HepG2 (cell line): ENCODE measurements at regions not wholly inside any gene's neighbourhood (a gene's known extent, or its start where the extent isn't known, plus 50 kb on each side); places are given as distances from the start of the nearest gene placed in this dataset.

Source experiments
- ATAC-seq: fragments of 200-7000 bp; cut with Tn5 transposase; 3 replicates; pipeline ENCODE4 v1.9.1; 2020; ENCODE audit warnings: mild to moderate bottlenecking, moderate library complexity
- BruUV-seq: library from RNA; stranded (reverse); fragments of 400-500 nt; replicated peaks from 2 replicates; lab custom pipeline; 2021; lab: Mats Ljungman, UMichigan
- CTCF ChIA-PET: fragments of 300-600 bp; formaldehyde crosslinking; extraction: SDS; loops from one replicate; lab custom pipeline; 2021; ENCODE audit warnings: low total read pairs, inconsistent platforms, low intra/inter-chr PET ratio; lab: Yijun Ruan, JAX
- POLR2A ChIA-PET: fragments of 350-600 bp; sonication (Branson Sonifier 250); formaldehyde crosslinking; loops from one replicate; lab custom pipeline; 2020; ENCODE audit warnings: antibody characterized with exemption, inconsistent platforms; lab: Yijun Ruan, JAX
- DNase-seq: peaks from one replicate; pipeline ENCODE4 v3.0.0-alpha.2; 2015; ENCODE audit warnings: low spot score
- FAIRE-seq: peaks from 3 replicates; lab custom pipeline; 2011; peaks lifted over from hg19 to GRCh38; lab: Jason Lieb, UNC
- H2AFZ ChIP-seq: one replicate; pipeline ENCODE4 v1.6.1; 2011; ENCODE audit warnings: low read length, inconsistent platforms
- H3K27ac ChIP-seq: fragments of 300-600 bp; 3 replicates; pipeline ENCODE4 v1.8.0; 2011; ENCODE audit warnings: mixed run types, mild to moderate bottlenecking, mixed read lengths, low read length, inconsistent platforms; ENCODE audit not compliant: insufficient read depth; ENCODE audit errors: extremely low read length
- H3K27me3 ChIP-seq, 2 experiments: fragments of 200-600 bp in 1 of 2; 2 replicates in 1 of 2; 3 replicates in 1 of 2; pipeline versions ENCODE4 v1.6.0 to v1.8.0; 2011; ENCODE audit warnings: low read length in 2 of 2, mild to moderate bottlenecking in 2 of 2, moderate library complexity in 2 of 2, inconsistent platforms in 1 of 2; ENCODE audit not compliant: insufficient read depth in 2 of 2, control insufficient read depth in 1 of 2
- H3K36me3 ChIP-seq, 2 experiments: fragments of 200-600 bp in 1 of 2; replicated peaks in 1 of 2; 2 replicates in 1 of 2; 3 replicates in 1 of 2; pipeline versions ENCODE4 v1.5.1 to v1.8.0; 2011; ENCODE audit warnings: low read length in 2 of 2, inconsistent platforms in 1 of 2; ENCODE audit not compliant: insufficient read depth in 2 of 2, control insufficient read depth in 1 of 2
- H3K4me1 ChIP-seq: 2 replicates; pipeline ENCODE4 v1.5.1; 2012; ENCODE audit warnings: low read length, inconsistent platforms; ENCODE audit not compliant: insufficient read depth
- H3K4me2 ChIP-seq: 2 replicates; pipeline ENCODE4 v1.6.0; 2011; ENCODE audit warnings: low read depth, low read length, inconsistent platforms
- H3K4me3 ChIP-seq, 3 experiments: fragments of 200-600 bp in 1 of 3; sonication (generic), shearing (Covaris generic) in 1 of 3; replicated peaks in 1 of 3; 2 replicates each; pipeline ENCODE4 v1.5.1; 2011 to 2016; ENCODE audit warnings: low read length in 3 of 3, inconsistent platforms in 2 of 3, low read depth in 2 of 3, mild to moderate bottlenecking in 2 of 3, control low read depth in 1 of 3, mixed read lengths in 1 of 3; ENCODE audit not compliant: insufficient read depth in 1 of 3
- H3K79me2 ChIP-seq: one replicate; pipeline ENCODE4 v1.6.1; 2011; ENCODE audit warnings: low read length, inconsistent platforms; ENCODE audit not compliant: insufficient read depth
- H3K9ac ChIP-seq: 2 replicates; pipeline ENCODE4 v1.6.0; 2011; ENCODE audit warnings: mild to moderate bottlenecking, low read depth, low read length, inconsistent platforms; ENCODE audit not compliant: insufficient read depth
- H3K9me3 ChIP-seq: 2 replicates; pipeline ENCODE4 v1.5.1; 2012; ENCODE audit warnings: mild to moderate bottlenecking, low read length
- H4K20me1 ChIP-seq: 2 replicates; pipeline ENCODE4 v1.6.0; 2011; ENCODE audit warnings: inconsistent platforms, mild to moderate bottlenecking, low read length, moderate library complexity; ENCODE audit not compliant: insufficient read depth
- ATM ChIP-seq: fragments of 450-650 bp; IDR thresholded peaks from 2 replicates; pipeline ENCODE4 v1.7.1; 2017; ENCODE audit warnings: mild to moderate bottlenecking, borderline replicate concordance
- CHD2 ChIP-seq: IDR thresholded peaks from 2 replicates; pipeline ENCODE4 v1.6.1; 2011; ENCODE audit warnings: low read depth, low read length, improper control_type of control experiment
- FOXO4 ChIP-seq: sonication (generic); formaldehyde crosslinking; conservative IDR thresholded peaks from 2 replicates; pipeline ENCODE4 v1.8.1; 2023; ENCODE audit warnings: missing genetic modification reagents
- HOXA9 ChIP-seq: sonication (generic); formaldehyde crosslinking; IDR thresholded peaks from 2 replicates; pipeline ENCODE4 v1.8.1; 2022; ENCODE audit warnings: missing genetic modification reagents, mild to moderate bottlenecking, moderate library complexity, borderline replicate concordance
- ISL2 ChIP-seq: sonication (generic); formaldehyde crosslinking; IDR thresholded peaks from 2 replicates; pipeline ENCODE4 v1.5.0; 2020; ENCODE audit warnings: missing genetic modification reagents
- RARA ChIP-seq: IDR thresholded peaks from 2 replicates; pipeline ENCODE4 v1.6.1; 2016; ENCODE audit warnings: missing genetic modification reagents, missing compliant biosample characterization
- STAT6 ChIP-seq: sonication (generic); formaldehyde crosslinking; IDR thresholded peaks from 2 replicates; pipeline ENCODE4 v1.4.0; 2020; ENCODE audit warnings: missing genetic modification reagents, mild to moderate bottlenecking, borderline replicate concordance
- TAF15 ChIP-seq: fragments of 200-400 bp; formaldehyde crosslinking; IDR thresholded peaks from one replicate; pipeline ENCODE4 v1.6.1; 2018; ENCODE audit warnings: mild to moderate bottlenecking, low read depth, low read length; ENCODE audit not compliant: poor library complexity, severe bottlenecking
- WIZ ChIP-seq: sonication (generic); formaldehyde crosslinking; IDR thresholded peaks from 2 replicates; pipeline ENCODE4 v1.5.1; 2020; ENCODE audit warnings: mild to moderate bottlenecking, missing genetic modification reagents
- ZBTB44 ChIP-seq: sonication (generic); formaldehyde crosslinking; IDR thresholded peaks from 2 replicates; pipeline ENCODE4 v1.4.0; 2020; ENCODE audit warnings: missing genetic modification reagents
- ZNF598 ChIP-seq: sonication (generic); formaldehyde crosslinking; IDR thresholded peaks from 2 replicates; pipeline ENCODE4 v1.5.1; 2020; ENCODE audit warnings: mild to moderate bottlenecking, missing genetic modification reagents, borderline replicate concordance
- WGBS: methylation state at CpG from one replicate; pipeline ENCODE4 v1.1.6; 2017; ENCODE audit warnings: low lambda C conversion rate; 5-methylcytosine and 5-hydroxymethylcytosine counted together
- in situ Hi-C: cut with HindIII; loops from 2 replicates; pipeline ENCODE4 v1.10.0; 2017; ENCODE audit warnings: low pct_unique_long_range_greater_than_20kb; ENCODE audit not compliant: extremely low pct_ligation_motif_present
- intact Hi-C: fragments of 100-400 bp; cut with micrococcal nuclease; formaldehyde crosslinking; loops from one replicate; pipeline ENCODE4 v1.10.0; 2022; ENCODE audit not compliant: unreplicated experiment

GRCh38 chr5:112660359-112660758, 77.3 kb upstream of the APC start:
- H4K20me1 ChIP-seq, result no peaks in the 10 kb centered on the region
- intact Hi-C loops, result no loop called here
- no peaks in the 10 kb centered on the region for H3K79me2 ChIP-seq
- no peak overlapping the region for H3K4me3 ChIP-seq
- ATAC-seq (no peak), FAIRE-seq (no peak), DNase-seq (no peak)
- no peak overlapping the region for H3K27ac ChIP-seq
- H3K9me3 ChIP-seq, result no peaks in the 10 kb centered on the region; the same call in 1 of the 2 replicates
- POLR2A ChIA-PET, result no interaction called here
- H3K27me3 ChIP-seq, result no peaks in the 10 kb centered on the region; a peak in 1 of 5 replicates
- no peak overlapping the region for H2AFZ ChIP-seq
- WGBS, result 0% methylated on average over 1 of the region's 1 CpG
- H3K4me2 ChIP-seq, result no peak overlapping the region
- CTCF ChIA-PET, result no interaction called here
- no peak overlapping the region for H3K9ac ChIP-seq
- TF ChIP-seq RARA, result no peak
- TF ChIP-seq ATM, result no peak
- no peak for TF ChIP-seq CHD2
- no peak for TF ChIP-seq ZNF598
- no peak for TF ChIP-seq TAF15
- no peak for TF ChIP-seq STAT6 (CRISPR knock-in tag)
- TF ChIP-seq HOXA9 (CRISPR knock-in tag), result no peak
- no peak for TF ChIP-seq FOXO4 (CRISPR knock-in tag)
- TF ChIP-seq ZBTB44 (CRISPR knock-in tag), result no peak
- TF ChIP-seq WIZ (CRISPR knock-in tag), result no peak
- TF ChIP-seq ISL2 (CRISPR knock-in tag), result no peak
- no peaks in the 10 kb centered on the region for H3K4me1 ChIP-seq
- in situ Hi-C loops, result no loop called here
- no peaks in the 10 kb centered on the region for H3K36me3 ChIP-seq
- no TSS peak for BruUV-seq
